NB4 (cell line): ENCODE measurements at regions not wholly inside any gene's neighbourhood (a gene's known extent, or its start where the extent isn't known, plus 50 kb on each side); places are given as distances from the start of the nearest gene placed in this dataset.

Source experiments
- CTCF ChIP-seq: IDR thresholded peaks from one replicate; pipeline ENCODE4 v1.5.1; 2012; ENCODE audit warnings: low read depth, low read length
- POLR2A ChIP-seq: IDR thresholded peaks from 2 replicates; pipeline ENCODE4 v1.6.1; 2011; ENCODE audit warnings: mild to moderate bottlenecking; ENCODE audit not compliant: insufficient read length; ENCODE audit errors: extremely low read depth

- TF ChIP-seq CTCF (no peak), POLR2A (no peak)
Measured at GRCh38 chr18:24683925-24684324, 223.5 kb downstream of the HRH4 start.
